SIG-M5 treated with dmso at 0.1 percent for 504 hours (cell line): ENCODE measurements at regions not wholly inside any gene's neighbourhood (a gene's known extent, or its start where the extent isn't known, plus 50 kb on each side); places are given as distances from the start of the nearest gene placed in this dataset.
"Not testable (repeated sequence)": the region's sequence is repeated elsewhere in the genome, so short reads cannot be mapped to it uniquely, and the experiment has no call there.

ENCODE experiments used
- DNase-seq: peaks from one replicate; lab custom pipeline; 2025; ENCODE audit not compliant: unreplicated experiment; lab: John Stamatoyannopoulos, UW

GRCh38 chr9:25078202-25078601 is 532.5 kb upstream of the IZUMO3 start:
- DNase-seq = no peak

GRCh38 chr9:25048098-25048724 is 502.5 kb upstream of the IZUMO3 start:
- DNase-seq = no peak

- DNase-seq = not testable (repeated sequence)
These were observed 499.8 kb upstream of the IZUMO3 start for GRCh38 chr9:25045469-25045868.

GRCh38 chr9:25029743-25030142 is 484.0 kb upstream of the IZUMO3 start:
- no peak for DNase-seq

DNA sequence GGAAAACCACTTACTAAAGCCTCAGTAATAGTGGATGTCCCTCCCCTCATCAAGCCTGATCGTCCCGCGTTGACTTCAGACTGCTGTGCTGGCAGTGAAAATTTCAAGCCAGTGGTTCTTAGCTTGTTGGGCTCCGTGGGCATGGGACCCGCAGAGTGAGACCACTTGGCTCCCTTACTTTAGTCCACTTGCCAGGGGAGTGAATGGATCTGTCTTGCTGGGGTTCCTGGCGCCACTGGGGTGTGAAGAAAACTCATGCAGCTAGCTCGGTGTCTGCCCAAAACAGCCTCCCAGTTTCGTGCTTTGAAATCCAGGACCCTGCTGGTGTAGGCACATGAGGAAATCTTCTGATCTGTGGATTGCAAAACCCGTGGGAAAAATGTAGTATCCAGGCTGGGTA is 480.0 kb upstream of the IZUMO3 start:
- DNase-seq = no peak

GRCh38 chr9:25025156-25025555 is 479.5 kb upstream of the IZUMO3 start:
- no peak for DNase-seq

DNA sequence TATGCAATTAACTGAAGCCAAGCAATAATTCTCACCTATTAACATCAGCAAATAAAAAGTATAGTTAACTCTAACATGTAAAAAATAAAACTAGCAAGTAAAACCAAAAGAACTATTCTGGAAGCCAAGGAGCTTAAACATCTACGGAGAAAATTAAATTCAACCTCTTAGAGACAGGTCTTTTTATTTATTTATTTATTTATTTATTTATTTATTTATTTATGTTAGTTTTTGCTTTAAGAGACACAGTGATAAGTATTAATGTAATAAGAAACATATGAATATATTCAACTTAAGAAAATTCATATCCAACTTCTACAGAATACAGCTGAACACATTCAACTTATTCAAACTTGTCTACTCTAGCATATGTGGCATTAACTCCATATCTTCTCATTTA is 472.1 kb upstream of the IZUMO3 start:
- DNase-seq = no peak

DNA sequence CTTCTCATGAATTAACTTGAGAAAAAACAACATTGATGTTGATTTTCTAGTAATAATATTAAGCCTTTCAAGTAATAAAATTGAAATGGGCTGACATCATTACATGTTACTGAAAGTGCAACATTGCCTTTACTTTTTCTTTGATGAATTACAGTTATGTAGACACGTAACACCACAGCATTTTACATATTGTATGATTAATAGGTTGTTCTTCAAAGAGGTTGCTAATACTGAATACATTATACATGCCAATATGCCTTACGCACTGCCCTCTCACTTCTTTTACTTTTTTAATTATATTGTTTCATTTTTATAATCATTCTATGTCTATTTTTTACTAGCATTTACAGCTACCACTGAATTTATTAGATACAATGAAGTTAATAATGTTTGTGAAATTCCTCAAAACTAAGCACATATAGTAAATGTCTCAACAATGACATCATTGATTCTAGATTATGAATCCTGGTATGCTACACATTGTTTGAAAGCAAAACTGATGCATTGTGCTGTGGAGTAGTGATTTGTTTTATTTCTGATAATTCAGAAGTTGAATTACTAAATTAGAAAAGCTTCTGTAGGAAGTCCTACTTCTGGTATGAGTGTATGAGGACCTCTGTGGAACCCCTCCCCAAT is 464.4 kb upstream of the IZUMO3 start:
- no peak for DNase-seq

DNA sequence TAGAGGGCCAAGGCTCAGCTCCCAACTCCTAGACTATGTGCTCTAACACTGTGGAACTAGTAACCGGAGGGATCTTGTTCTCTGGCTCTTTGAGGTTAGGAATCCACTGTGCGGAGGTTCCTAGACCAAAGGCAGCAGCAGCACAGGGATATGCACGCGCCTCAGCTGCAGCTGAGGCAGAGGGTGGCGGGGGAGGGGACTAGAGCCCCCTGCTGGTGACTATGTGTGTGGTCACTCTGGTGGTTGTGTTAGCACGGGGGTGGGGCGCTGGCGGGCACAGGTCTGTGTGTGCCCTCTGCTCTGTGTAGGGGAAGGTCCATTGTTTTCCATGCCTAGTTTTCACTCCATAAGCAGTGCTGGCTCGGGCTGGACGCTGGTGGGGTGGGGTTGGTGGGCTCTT is 458.0 kb upstream of the IZUMO3 start:
- no peak for DNase-seq

DNA sequence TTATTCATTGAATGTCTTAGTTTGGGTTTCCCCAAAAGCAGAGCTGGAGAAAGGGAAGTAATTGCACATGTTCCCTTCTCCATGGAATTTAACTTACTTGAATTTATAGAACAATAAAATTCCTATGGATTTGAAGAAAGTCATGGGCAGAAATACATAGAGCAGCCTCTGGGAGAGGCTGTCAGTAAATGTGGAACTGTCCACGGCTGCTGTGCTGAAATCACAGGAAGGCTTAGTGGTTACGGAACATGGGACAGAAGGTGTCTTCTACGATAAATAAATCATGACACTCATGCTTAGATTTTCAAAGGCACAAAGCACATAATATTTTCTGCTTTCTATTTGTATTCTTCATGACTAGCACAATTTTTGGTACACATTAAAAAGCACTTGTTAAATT is 440.6 kb upstream of the IZUMO3 start:
- no peak for DNase-seq

GRCh38 chr9:24970780-24971179 is 425.1 kb upstream of the IZUMO3 start:
- DNase-seq = not testable (repeated sequence)

DNA sequence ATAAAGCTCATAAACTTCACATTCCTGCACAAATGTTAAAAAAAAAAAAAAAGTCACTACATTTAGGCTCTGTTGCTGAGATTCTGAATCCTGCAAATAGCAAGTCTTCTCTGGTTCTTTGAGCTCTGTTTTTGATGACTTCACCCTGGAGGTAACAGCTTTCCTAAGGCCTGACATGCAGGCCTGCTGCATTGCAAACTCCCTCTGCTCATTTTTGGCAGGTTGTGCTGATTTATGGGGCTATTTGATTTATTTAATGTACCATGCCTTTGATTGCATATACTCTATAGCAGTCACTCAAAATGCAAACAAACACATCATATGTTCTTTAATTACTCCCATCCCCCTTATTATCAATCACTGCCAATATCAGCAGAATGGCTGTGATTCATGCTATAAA is 416.1 kb upstream of the IZUMO3 start:
- DNase-seq = no peak

DNA sequence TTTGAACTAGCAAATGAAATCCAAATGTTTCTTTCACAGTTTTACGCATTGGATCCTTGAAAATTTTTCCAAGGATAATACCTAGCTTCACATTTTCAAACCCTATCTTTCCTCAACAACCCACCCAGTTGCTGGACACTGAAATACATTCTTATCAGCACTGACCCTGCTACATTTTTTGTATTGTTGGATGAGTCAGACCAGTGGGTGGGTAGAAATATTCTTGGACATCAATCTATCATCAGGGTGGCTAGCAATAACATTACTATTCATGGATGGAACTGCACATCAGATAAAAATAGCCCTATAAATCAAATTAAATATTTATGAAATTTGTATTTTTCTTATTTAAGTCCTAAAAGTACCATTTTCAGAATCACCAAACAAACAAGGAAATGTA is 407.4 kb upstream of the IZUMO3 start:
- no peak for DNase-seq

GRCh38 chr9:24939109-24939850 is 393.6 kb upstream of the IZUMO3 start:
- no peak for DNase-seq

DNA sequence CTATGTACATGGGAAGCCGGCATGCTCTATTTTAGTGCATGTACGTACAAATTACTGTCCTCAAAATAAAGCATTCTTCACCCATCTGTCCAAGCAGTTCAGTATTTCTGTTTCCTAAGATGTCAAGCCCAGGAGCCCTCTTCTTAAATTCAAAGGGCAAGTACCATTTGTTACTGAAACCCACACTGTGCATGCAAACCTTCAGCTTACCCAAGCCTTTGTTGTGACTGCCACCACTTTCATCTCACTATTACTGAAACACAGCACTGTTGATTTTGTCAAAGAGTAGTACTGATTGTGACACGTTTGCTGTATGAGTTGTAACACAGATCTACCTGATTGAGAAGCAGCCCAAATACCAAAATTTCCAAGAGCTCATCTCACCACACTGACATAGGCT is 390.4 kb upstream of the IZUMO3 start:
- DNase-seq = no peak

- no peak for DNase-seq
These were observed 387.1 kb upstream of the IZUMO3 start for GRCh38 chr9:24932785-24933184.

DNA sequence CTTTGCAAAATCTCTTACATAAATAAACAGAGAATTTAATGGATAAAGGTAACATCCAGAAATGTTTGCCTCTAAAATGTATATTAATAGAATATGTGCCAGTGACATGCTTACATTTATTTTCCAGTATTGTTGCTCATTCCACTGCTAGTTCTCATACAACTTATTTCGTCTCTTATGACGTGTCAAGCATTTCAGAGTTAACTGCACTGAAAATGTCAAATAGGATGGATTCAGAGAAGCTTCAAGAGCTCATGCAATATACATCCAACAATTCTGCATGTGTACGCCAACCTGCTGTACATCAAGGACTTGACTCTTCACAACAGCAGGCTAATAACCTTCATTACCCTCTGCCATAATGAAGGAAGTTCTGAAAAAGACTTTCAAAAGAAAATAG is 386.2 kb upstream of the IZUMO3 start:
- no peak for DNase-seq

DNA sequence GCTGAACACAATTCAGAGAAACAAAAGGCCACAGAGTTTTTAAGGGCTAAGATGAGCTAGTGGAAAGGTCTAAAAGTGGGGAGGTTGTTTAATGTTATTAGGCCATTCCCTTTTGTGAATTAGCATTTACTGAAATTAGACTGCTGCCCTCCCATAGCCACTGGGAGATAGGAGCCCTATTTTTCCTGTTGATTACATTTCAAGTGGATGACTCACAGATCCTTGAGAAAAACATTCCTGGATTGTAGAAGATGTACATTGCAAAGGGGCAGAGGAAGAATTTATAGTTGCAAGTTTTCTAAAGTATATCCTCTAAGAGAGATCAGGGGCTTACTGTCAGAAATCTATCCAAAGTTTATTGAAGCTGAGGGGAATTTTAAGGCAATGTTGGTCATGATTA is 367.1 kb upstream of the IZUMO3 start:
- no peak for DNase-seq

DNA sequence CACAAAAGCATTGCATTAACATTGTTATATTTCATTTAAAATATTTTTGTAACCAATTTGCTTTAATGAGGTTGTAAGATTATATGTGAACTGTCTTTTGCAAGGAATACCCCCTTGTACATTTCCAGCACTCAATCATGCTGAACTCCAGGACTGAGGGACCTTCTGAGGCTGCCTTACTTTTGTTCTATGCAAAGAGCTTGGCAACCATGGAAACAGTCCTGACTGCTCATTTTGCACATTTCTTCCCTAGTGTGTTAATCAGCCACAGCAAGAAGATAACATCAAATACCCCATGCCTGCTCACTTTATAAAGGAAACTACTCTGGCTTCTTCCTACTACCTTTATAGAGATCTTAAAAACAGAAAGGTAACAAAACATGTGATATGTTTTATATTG is 355.6 kb upstream of the IZUMO3 start:
- DNase-seq = no peak

DNA sequence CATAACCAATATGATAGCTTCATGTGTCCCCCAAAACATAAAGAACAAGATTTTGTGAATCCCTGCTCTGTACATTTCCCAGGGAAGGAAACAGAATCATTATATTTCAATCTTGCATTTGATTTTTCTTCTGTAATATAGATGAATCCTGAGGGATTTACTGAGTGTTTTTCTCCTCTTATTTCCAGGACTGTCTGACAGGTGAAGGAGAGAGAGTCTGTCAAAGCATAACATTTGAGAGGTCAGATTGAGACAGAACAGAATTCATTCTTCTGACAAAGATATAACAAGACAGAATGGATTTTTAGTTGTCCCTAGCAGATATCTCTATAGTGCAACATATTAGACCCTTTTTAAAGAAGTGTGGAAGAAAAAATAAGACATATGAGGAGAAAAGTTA is 354.5 kb upstream of the IZUMO3 start:
- DNase-seq = no peak

GRCh38 chr9:24899463-24899862 is 353.8 kb upstream of the IZUMO3 start:
- DNase-seq = no peak

DNA sequence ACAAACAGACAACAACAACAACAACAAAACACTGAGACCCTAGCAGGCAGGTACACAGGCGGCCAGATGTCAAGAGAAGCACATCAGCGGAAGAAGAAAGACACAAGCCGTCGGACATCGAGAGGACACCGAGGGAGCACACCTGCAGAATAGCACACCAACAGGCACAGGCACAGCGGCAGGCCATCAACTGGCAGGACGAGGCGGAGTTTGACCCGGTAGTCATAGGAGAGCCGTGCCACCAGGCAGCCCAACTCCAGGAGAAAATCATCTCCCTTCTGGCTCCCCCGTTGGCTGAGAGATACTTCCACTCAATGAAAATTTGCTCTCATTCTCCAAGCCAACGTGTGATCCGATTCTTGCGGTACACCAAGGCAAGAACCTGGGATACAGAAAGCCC is 352.1 kb upstream of the IZUMO3 start:
- no peak for DNase-seq
